NCI-H82 (cell line): ENCODE measurements at regions not wholly inside any gene's neighbourhood (a gene's known extent, or its start where the extent isn't known, plus 50 kb on each side); places are given as distances from the start of the nearest gene placed in this dataset.

Experiments
- DNase-seq: peaks from one replicate; lab custom pipeline; 2025; lab: John Stamatoyannopoulos, UW

DNA sequence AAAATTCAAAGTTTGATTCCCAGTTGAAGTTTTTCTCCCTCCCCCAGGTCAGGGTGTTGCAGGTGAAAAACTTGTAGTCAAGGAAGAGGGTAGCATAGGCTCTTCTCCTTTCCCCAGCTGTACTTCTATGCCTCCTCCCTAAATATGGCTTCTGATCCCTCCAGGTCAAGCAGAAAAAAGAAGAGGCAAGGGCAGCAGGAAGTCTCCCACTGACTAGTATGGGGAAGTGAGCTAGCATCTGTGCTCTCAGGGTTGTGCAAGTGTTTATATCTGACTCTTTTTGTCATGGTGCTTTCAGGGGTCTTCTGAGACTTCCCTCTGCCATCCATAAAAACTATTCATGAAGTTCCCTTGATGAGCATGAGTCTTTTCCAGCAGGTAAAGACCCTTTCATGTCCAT is 76.0 kb downstream of the ATPSCKMT start:
- DNase-seq, result no peak

DNA sequence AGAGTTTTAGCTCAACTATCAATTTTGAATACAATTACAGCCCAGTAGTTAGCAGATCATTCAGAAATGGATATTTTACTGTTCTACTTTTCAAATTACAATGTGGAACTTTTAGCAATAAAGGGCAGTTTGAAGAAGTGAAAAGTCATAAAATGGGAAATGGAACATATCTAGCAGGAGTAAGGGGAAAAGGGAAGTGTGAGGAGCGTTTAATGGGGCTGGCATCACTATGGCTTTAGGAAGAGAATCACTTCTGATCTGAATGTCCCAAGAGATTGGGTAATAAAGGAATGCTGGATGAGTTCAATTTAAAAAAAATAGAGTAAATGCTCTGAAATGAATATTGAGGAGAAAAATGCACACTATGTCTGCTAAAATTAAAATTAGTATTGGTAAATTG is 77.4 kb downstream of the ATPSCKMT start:
- DNase-seq, result no peak

- DNase-seq, result no peak
Observed at GRCh38 chr5:10169359-10169758, 80.3 kb downstream of the ATPSCKMT start.

GRCh38 chr5:10168254-10168653 is 81.4 kb downstream of the ATPSCKMT start:
- no peak for DNase-seq

- DNase-seq, result no peak
Observed at GRCh38 chr5:10167806-10168205, 81.9 kb downstream of the ATPSCKMT start.

- DNase-seq, result no peak
Observed at GRCh38 chr5:10166392-10166791, 83.3 kb downstream of the ATPSCKMT start.

GRCh38 chr5:10162468-10162867 is 87.2 kb downstream of the ATPSCKMT start:
- peak; percentile 96 for DNase-seq

DNA sequence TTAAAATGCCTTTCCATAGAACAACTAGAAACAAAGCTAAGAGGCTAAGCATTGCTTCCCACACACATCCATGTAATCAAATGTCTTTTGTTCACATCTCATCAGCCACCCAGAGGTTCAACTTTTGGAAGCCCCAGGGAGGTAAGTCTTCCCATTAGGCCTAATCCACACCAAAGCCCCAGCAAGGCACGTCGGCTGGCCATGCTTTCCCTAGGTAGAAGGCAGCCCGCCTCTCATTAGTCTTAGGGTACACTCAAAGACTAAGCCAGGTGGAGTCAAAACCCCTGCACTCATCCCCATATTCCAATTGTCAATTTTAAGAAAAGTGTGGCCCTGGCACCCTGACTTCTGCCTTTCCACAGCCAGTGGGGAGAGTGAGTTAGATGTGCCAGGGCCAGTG is 87.9 kb downstream of the ATPSCKMT start:
- peak; percentile 65 for DNase-seq

DNA sequence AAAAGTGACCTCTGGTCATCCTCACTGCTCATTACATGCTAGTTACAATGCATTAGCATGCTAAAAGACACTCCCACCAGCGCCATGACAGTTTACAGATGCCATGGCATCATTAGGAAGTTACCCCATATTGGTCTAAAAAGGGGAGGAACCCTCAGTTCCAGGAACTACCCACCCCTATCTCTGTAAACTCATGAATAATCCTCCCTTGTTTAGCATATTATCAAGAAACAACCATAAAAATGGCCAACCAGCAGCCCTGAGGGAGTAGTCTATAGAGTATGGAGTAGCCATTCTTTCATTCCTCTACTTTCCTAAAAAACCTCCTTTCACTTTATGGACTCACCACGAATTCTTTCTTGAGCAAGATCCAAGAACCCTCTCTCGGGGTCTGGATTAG is 89.4 kb downstream of the ATPSCKMT start:
- DNase-seq, result no peak

GRCh38 chr5:10158886-10159285 is 90.8 kb downstream of the ATPSCKMT start:
- peak; percentile 11 for DNase-seq

DNA sequence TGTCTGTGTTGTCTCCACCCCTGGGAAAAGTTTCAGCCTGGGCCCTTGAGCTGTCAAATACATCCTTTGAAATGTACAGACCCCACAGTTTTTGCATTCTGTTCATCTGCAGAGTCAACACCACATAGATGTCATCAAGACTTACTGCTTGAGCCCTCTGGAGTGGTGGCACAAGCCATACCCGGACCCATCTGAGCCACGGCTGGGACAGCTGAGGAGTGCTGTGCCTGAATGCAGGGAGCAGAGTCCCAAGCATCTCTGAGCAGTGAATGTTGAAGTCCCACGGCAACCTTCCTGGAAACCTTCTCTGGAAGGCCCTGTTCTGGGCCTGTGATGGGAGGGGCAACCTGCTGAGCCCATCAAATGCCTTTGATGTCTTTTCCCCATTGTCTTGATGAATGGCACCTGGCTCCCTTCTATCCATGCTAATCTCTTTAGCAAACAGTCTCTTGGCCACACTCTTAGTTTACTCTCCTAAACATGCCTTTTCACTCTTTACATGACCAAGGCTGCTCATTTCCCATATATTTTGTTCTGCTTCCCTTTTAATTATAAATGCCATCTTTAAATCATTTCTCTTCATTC is 92.5 kb downstream of the ATPSCKMT start:
- peak; percentile 83 for DNase-seq

- DNase-seq, result no peak
Observed at GRCh38 chr5:10155897-10156667, 93.6 kb downstream of the ATPSCKMT start.

GRCh38 chr5:10153808-10154537 is 95.7 kb downstream of the ATPSCKMT start:
- DNase-seq, result no peak

- DNase-seq, result no peak
Observed at GRCh38 chr5:10153394-10153793, 96.3 kb downstream of the ATPSCKMT start.

- no peak for DNase-seq
Observed at GRCh38 chr5:10151656-10152055, 98.0 kb downstream of the ATPSCKMT start.

DNA sequence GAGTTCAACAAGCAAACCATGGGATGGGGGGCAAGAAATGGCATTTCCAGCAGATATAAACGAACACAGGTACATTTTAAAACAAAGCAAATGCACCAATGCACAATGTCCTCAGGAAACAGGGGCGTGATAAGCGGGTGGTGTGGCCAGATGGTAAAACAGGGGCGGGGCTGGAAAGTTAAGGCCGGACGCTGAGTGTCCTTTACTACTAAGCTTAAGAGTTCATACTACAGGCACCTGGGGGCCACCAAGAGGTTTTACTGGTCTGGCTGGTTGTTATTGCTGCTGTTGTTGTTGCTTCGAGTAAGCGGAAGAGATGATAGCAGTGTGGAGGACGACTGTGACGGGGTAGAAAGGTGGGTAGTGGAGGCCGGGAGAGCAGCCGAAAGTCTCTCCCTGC is 99.8 kb downstream of the ATPSCKMT start:
- peak; percentile 46 for DNase-seq

GRCh38 chr5:10145923-10146401 is 103.7 kb downstream of the ATPSCKMT start:
- DNase-seq, result peak; percentile 16

DNA sequence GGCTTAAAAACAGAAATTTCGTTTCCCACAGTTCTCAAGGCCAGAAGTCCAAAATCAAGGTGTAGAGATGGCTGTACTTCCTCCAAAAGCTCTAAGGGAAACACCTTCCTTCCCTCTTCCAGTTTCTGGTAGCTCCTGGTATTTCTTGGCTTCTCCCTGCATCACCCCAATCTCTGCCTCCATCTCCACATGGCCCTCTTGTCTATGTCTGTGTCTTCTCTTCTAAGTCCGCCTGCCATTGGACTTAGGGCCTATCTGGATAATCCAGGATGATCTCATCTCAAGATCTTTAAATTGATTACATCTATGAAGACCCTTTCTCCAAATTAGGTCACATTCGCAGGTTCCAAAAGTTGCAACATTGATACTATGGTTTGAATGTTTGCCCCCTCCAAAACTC is 105.6 kb downstream of the ATPSCKMT start:
- peak; percentile 38 for DNase-seq

DNA sequence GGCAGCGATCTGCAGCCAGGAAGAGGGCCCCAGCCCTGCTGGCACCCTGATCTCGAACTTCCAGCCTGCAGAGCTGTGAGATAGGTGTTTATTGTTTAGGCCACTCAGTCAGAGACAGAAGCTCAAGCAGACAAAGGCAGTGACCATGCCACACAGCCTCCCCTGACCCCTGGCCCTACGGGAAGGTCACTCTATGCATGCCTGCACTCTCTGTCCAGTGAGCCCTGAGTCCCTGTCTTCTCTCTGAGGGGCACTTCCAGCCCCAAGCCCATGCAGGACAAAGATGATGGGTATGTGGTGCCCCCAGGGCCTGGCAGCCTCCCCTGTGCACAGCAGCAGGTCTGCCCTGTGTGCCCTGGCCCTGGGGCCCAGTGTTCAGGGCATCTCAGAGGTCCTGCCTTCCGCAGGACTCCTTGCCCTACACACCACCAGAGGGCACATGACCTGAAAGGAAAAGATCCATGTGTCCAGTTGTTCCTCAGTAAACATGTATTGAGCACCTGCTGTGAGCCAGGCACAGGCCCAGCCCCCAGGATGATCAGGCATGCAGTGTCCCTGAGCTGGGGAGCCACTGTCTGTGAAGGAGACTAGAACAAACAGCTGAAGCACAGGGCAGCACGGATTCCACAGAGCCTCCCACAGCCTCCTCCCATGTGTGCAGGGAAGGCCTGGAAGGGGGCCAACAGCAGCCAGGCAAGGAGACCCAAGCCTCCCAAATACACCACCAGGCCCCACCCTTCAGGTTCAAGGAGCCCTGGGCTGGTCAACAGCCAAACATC is 109.3 kb downstream of the ATPSCKMT start:
- peak; percentile 30 for DNase-seq

DNA sequence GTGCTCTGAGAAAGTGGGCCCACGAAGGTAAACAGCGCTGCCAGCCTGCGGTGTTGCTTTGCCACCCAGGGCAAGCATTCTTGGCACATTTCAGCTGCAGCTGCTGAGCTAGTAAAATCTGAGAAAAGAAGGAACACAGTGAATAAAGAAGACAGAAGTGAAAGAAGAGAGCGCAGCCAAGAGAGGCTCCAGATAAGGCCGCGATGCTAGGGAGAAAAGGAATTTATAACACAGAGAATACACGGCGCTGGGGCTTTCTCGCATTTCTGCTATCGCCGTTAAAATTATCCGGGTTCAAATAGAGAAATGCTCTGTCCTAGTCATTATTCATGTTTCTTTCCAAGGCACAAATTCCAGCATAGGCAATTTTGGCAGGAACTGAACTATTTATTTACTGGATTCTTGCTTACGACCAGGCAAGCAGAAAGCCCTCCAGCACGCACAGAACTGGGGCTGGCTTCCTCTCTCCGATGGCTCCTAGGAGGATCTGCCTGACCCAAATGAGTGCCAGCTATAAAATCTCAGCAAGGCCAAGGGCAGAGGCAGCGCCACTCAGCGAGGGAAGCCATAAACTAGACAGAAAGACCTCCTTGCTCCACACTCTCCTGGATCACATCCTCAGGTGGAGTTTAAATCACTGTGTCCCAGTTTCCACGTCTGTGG is 111.2 kb downstream of the ATPSCKMT start:
- DNase-seq, result no peak

DNA sequence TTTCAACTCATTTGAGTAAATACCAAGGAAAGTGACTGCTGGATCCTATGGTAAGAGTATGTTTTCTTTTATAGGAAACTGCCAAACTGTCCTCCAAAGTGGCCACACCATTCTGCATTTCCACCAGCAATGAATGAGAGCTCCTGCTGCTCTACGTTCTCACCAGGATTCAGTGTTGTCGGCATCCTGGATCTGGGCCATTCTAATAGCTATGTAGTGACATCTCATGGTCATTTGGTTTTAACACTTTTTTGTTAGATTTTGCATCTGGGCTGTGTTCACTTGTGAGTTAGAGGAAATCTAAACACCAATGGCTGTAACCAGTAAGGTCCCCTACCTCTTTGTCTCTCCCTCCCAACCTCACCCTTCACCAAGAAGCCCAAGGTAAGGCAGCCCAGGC is 115.9 kb downstream of the ATPSCKMT start:
- no peak for DNase-seq

DNA sequence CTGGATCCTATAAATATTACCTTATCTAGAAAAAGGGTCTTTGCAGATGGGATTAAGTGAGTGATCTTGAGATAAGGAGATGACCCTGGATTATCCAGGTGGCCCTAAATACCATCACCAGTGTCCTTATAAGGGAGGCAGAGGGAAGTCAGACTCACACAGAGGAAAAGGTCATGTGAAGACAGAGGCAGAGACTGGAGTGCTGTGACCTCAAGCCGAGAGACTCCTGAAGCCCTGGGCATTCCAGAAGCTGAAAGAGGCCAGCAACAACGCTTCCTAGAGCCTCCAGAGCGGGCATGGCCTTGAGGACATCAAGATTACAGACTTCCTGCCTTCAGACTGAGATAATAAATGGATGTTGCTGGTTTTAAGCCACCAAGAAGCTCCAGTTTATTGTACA is 118.8 kb downstream of the ATPSCKMT start:
- DNase-seq, result peak; percentile 39
